OCI-LY3 (cell line): ENCODE measurements at regions not wholly inside any gene's neighbourhood (a gene's known extent, or its start where the extent isn't known, plus 50 kb on each side); places are given as distances from the start of the nearest gene placed in this dataset.

Experiments used
- CTCF ChIP-seq: fragments of 200-600, 300-600 bp; sonication (generic); IDR thresholded peaks from 2 replicates; pipeline ENCODE4 v1.5.1; 2014; ENCODE audit warnings: antibody characterized with exemption, low read length, low read depth
- EZH2phosphoT487 ChIP-seq: fragments of 200-600 bp; shearing (Covaris generic); IDR thresholded peaks from 2 replicates; pipeline ENCODE4 v1.6.1; 2018; ENCODE audit warnings: antibody characterized with exemption, mixed run types, low read depth

- no peak for TF ChIP-seq CTCF
- TF ChIP-seq EZH2phosphoT487: no peak
Observed at GRCh38 chr4:57249083-57249482, 138.9 kb upstream of the IGFBP7 start.
